ENCODE measurements at regions not wholly inside any gene's neighbourhood (a gene's known extent, or its start where the extent isn't known, plus 50 kb on each side); places are given as distances from the start of the nearest gene placed in this dataset.

- no peak overlapping the region for H2AFZ ChIP-seq (ENCODE audit: low read depth)
- no peaks in the 10 kb centered on the region for H3K27me3 ChIP-seq (ENCODE audit: insufficient read depth, low read depth)
- no peaks in the 10 kb centered on the region for H3K79me2 ChIP-seq (ENCODE audit: insufficient read depth, low read depth)
- peaks cover 11% of the 10 kb centered on the region for H3K4me1 ChIP-seq (ENCODE audit: low read depth, poor library complexity, severe bottlenecking)
- no peaks in the 10 kb centered on the region for H3K36me3 ChIP-seq (ENCODE audit: insufficient read depth)
- H3K4me2 ChIP-seq = no peak overlapping the region
- H4K20me1 ChIP-seq (ENCODE audit: insufficient read depth) = no peaks in the 10 kb centered on the region
- H3K9ac ChIP-seq = no peak overlapping the region
- TF ChIP-seq, protein P1, sequence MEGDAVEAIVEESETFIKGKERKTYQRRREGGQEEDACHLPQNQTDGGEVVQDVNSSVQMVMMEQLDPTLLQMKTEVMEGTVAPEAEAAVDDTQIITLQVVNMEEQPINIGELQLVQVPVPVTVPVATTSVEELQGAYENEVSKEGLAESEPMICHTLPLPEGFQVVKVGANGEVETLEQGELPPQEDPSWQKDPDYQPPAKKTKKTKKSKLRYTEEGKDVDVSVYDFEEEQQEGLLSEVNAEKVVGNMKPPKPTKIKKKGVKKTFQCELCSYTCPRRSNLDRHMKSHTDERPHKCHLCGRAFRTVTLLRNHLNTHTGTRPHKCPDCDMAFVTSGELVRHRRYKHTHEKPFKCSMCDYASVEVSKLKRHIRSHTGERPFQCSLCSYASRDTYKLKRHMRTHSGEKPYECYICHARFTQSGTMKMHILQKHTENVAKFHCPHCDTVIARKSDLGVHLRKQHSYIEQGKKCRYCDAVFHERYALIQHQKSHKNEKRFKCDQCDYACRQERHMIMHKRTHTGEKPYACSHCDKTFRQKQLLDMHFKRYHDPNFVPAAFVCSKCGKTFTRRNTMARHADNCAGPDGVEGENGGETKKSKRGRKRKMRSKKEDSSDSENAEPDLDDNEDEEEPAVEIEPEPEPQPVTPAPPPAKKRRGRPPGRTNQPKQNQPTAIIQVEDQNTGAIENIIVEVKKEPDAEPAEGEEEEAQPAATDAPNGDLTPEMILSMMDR (conservative IDR thresholded peaks at IDR 0.05; ENCODE audit: low read depth, low read length) = no peak
- no peak overlapping the region for H3K27ac ChIP-seq
- no peak overlapping the region for H3K4me3 ChIP-seq (IDR thresholded peaks at IDR 0.05; ENCODE audit: insufficient read depth, low read depth, low read length)
Observed at GRCh38 chr10:33665501-33665900, 331.0 kb upstream of the NRP1 start.

- no peak overlapping the region for H2AFZ ChIP-seq (ENCODE audit: low read depth)
- H3K4me2 ChIP-seq = no peak overlapping the region
- peaks cover 11% of the 10 kb centered on the region for H3K4me1 ChIP-seq (ENCODE audit: low read depth, poor library complexity, severe bottlenecking)
- H3K9ac ChIP-seq = no peak overlapping the region
- TF ChIP-seq, protein P1 (conservative IDR thresholded peaks at IDR 0.05; ENCODE audit: low read depth, low read length) = no peak
- no peaks in the 10 kb centered on the region for H3K36me3 ChIP-seq (ENCODE audit: insufficient read depth)
- no peaks in the 10 kb centered on the region for H3K27me3 ChIP-seq (ENCODE audit: insufficient read depth, low read depth)
- H3K27ac ChIP-seq = no peak overlapping the region
- no peak overlapping the region for H3K4me3 ChIP-seq (IDR thresholded peaks at IDR 0.05; ENCODE audit: insufficient read depth, low read depth, low read length)
- no peaks in the 10 kb centered on the region for H4K20me1 ChIP-seq (ENCODE audit: insufficient read depth)
- H3K79me2 ChIP-seq (ENCODE audit: insufficient read depth, low read depth) = no peaks in the 10 kb centered on the region
Observed at GRCh38 chr10:33664070-33664469, 329.6 kb upstream of the NRP1 start.

DNA sequence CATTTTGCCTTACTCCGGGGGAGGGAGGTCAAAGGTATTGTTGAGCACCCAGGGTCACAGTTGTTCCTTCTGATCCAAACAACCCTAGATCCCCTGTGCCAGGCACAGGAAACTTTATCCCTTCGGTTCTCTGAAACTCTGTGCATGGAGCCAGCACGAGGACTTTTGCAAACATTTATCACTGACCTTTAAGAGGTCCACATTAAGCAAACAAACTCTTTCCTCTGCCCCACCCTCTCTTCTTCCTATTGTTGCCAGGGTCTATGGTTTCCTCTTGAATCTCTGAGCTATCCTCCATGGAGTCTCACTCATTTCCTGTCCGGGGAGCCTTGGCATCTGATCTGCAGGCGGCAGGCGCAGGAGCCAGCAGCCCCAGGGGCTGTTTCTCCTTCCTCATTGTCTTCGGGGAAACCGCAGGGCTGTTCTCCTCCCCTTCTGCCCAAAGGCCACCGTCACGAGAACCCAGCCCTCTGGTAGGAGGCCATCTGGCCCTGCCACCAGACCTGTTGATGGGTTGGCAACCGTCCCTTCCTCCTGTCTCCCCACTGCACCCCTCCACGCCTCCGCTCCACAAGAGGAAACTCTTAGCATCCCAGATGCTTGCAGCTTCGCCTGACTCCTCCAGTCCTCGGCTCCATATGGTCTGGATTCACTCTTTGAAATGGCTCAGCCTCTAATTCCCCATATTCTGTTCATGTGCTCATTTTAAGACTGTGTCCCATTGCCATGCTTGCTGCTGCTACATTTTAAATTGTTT lies 327.3 kb upstream of the NRP1 start:
- H3K9ac ChIP-seq = no peak overlapping the region
- H4K20me1 ChIP-seq (ENCODE audit: insufficient read depth) = no peaks in the 10 kb centered on the region
- no peak overlapping the region for H3K4me2 ChIP-seq
- peaks cover 4% of the 10 kb centered on the region for H3K4me1 ChIP-seq (ENCODE audit: low read depth, poor library complexity, severe bottlenecking)
- no peaks in the 10 kb centered on the region for H3K79me2 ChIP-seq (ENCODE audit: insufficient read depth, low read depth)
- no peak overlapping the region for H3K4me3 ChIP-seq (IDR thresholded peaks at IDR 0.05; ENCODE audit: insufficient read depth, low read depth, low read length)
- TF ChIP-seq, protein P1 (conservative IDR thresholded peaks at IDR 0.05; ENCODE audit: low read depth, low read length) = no peak
- no peaks in the 10 kb centered on the region for H3K27me3 ChIP-seq (ENCODE audit: insufficient read depth, low read depth)
- no peak overlapping the region for H3K27ac ChIP-seq
- no peaks in the 10 kb centered on the region for H3K36me3 ChIP-seq (ENCODE audit: insufficient read depth)
- H2AFZ ChIP-seq (ENCODE audit: low read depth) = no peak overlapping the region

- Histone ChIP-seq H4K20me1 (ENCODE audit: insufficient read depth) (no peaks in the 10 kb centered on the region), H3K27me3 (ENCODE audit: insufficient read depth, low read depth) (no peaks in the 10 kb centered on the region), H3K79me2 (ENCODE audit: insufficient read depth, low read depth) (no peaks in the 10 kb centered on the region), H3K27ac (no peak overlapping the region), H2AFZ (ENCODE audit: low read depth) (no peak overlapping the region), H3K4me3 (IDR thresholded peaks at IDR 0.05; ENCODE audit: insufficient read depth, low read depth, low read length) (no peak overlapping the region), H3K36me3 (ENCODE audit: insufficient read depth) (no peaks in the 10 kb centered on the region), H3K4me2 (no peak overlapping the region), H3K4me1 (ENCODE audit: low read depth, poor library complexity, severe bottlenecking) (no peaks in the 10 kb centered on the region), H3K9ac (no peak overlapping the region)
- TF ChIP-seq, protein P1 (conservative IDR thresholded peaks at IDR 0.05; ENCODE audit: low read depth, low read length) = no peak
Observed at GRCh38 chr10:33660329-33660728, 325.9 kb upstream of the NRP1 start.

All from KMS-11 (cell line).